ENCODE measurements at regions not wholly inside any gene's neighbourhood (a gene's known extent, or its start where the extent isn't known, plus 50 kb on each side); places are given as distances from the start of the nearest gene placed in this dataset.

GRCh38 chr14:100476012-100476822 lies 111.0 kb downstream of the BEGAIN start:
- no peak overlapping the region for H3K4me3 ChIP-seq (ENCODE audit: low read depth, low read length)
- no peak for TF ChIP-seq CTCF (conservative IDR thresholded peaks at IDR 0.05; ENCODE audit: low read depth, low read length)
- peak; percentile 93 for DNase-seq (ENCODE audit: low read depth)

GRCh38 chr14:100484531-100485267 lies 102.5 kb downstream of the BEGAIN start:
- DNase-seq (ENCODE audit: low read depth) = no peak
- no peak overlapping the region for H3K4me3 ChIP-seq (ENCODE audit: low read depth, low read length)
- no peak for TF ChIP-seq CTCF (conservative IDR thresholded peaks at IDR 0.05; ENCODE audit: low read depth, low read length)

GRCh38 chr14:100486025-100486828 lies 101.0 kb downstream of the BEGAIN start:
- H3K4me3 ChIP-seq (ENCODE audit: low read depth, low read length) = no peak overlapping the region
- TF ChIP-seq CTCF (conservative IDR thresholded peaks at IDR 0.05; ENCODE audit: low read depth, low read length) = no peak

More at GRCh38 chr14:100486025-100486828, 101.0 kb downstream of the BEGAIN start:
- peak; percentile 82 for DNase-seq (ENCODE audit: low read depth)

Data from choroid plexus epithelial cell (primary cell).